ENCODE measurements at regions not wholly inside any gene's neighbourhood (a gene's known extent, or its start where the extent isn't known, plus 50 kb on each side); places are given as distances from the start of the nearest gene placed in this dataset.

GRCh38 chr4:125229596-125230058 is 85.1 kb upstream of the FAT4 start (continued):
- TF ChIP-seq CTCF (IDR thresholded peaks at IDR 0.05; ENCODE audit: control extremely low read depth in 1 of 3, insufficient read depth in 1 of 3, low read depth in 1 of 3, low read length in 3 of 3): no peak
- TF ChIP-seq BACH1 (IDR thresholded peaks at IDR 0.05; ENCODE audit: low read length): no peak
- no peak for TF ChIP-seq TAF7 (optimal IDR thresholded peaks at IDR 0.05; ENCODE audit: borderline replicate concordance, low read depth, low read length)
- TF ChIP-seq SIN3A (conservative IDR thresholded peaks at IDR 0.05 in 1 of 2, IDR thresholded peaks at IDR 0.05 in 1 of 2; ENCODE audit: low read depth in 1 of 2, low read length in 2 of 2): no peak
- TF ChIP-seq RXRA (IDR thresholded peaks at IDR 0.05; ENCODE audit: insufficient read depth, low read depth, low read length): no peak

All from H1 (cell line).